ENCODE measurements at regions not wholly inside any gene's neighbourhood (a gene's known extent, or its start where the extent isn't known, plus 50 kb on each side); places are given as distances from the start of the nearest gene placed in this dataset.

GRCh38 chr18:28458751-28459150 lies 281.8 kb upstream of the CDH2 start:
- no peak for TF ChIP-seq PPARA (CRISPR knock-in tag; IDR thresholded peaks at IDR 0.05; ENCODE audit: borderline replicate concordance)
- no peak for TF ChIP-seq ARNTL (CRISPR knock-in tag; IDR thresholded peaks at IDR 0.05; ENCODE audit: borderline replicate concordance, low read depth)
- no peak for TF ChIP-seq SNAI2 (CRISPR knock-in tag; IDR thresholded peaks at IDR 0.05)
- no peak for TF ChIP-seq ZNF70 (CRISPR knock-in tag; IDR thresholded peaks at IDR 0.05)
- TF ChIP-seq ZNF8 (CRISPR knock-in tag; IDR thresholded peaks at IDR 0.05) = no peak
- no peak for TF ChIP-seq GLIS3 (CRISPR knock-in tag; IDR thresholded peaks at IDR 0.05)
- TF ChIP-seq ZFP30 (CRISPR knock-in tag; IDR thresholded peaks at IDR 0.05) = no peak
- ATAC-seq = no peak

- TF ChIP-seq RARB (CRISPR knock-in tag; IDR thresholded peaks at IDR 0.05) = no peak
- ATAC-seq = no peak
Observed at GRCh38 chr18:28457784-28458183, 280.9 kb upstream of the CDH2 start.

GRCh38 chr18:28455971-28456370 lies 279.0 kb upstream of the CDH2 start:
- TF ChIP-seq ARNTL (CRISPR knock-in tag; IDR thresholded peaks at IDR 0.05; ENCODE audit: borderline replicate concordance, low read depth) (no peak), TSHZ2 (CRISPR knock-in tag; IDR thresholded peaks at IDR 0.05) (no peak)
- ATAC-seq = peak; percentile 87

- TF ChIP-seq ARNTL (CRISPR knock-in tag; IDR thresholded peaks at IDR 0.05; ENCODE audit: borderline replicate concordance, low read depth) (no peak), CREB5 (CRISPR knock-in tag; IDR thresholded peaks at IDR 0.05; ENCODE audit: low read depth) (no peak), CSRNP3 (CRISPR knock-in tag; IDR thresholded peaks at IDR 0.05) (no peak), TCF4 (CRISPR knock-in tag; IDR thresholded peaks at IDR 0.05; ENCODE audit: borderline replicate concordance) (no peak), OSR1 (CRISPR knock-in tag; IDR thresholded peaks at IDR 0.05) (no peak)
- ATAC-seq = peak; percentile 69
Observed at GRCh38 chr18:28439870-28440269, 262.9 kb upstream of the CDH2 start.

- ATAC-seq = no peak
- no peak for TF ChIP-seq TCF4 (CRISPR knock-in tag; IDR thresholded peaks at IDR 0.05; ENCODE audit: borderline replicate concordance)
- no peak for TF ChIP-seq ESRRG (CRISPR knock-in tag; IDR thresholded peaks at IDR 0.05)
- no peak for TF ChIP-seq CREB5 (CRISPR knock-in tag; IDR thresholded peaks at IDR 0.05; ENCODE audit: low read depth)
- TF ChIP-seq ARNTL (CRISPR knock-in tag; IDR thresholded peaks at IDR 0.05; ENCODE audit: borderline replicate concordance, low read depth) = no peak
- no peak for TF ChIP-seq CSRNP3 (CRISPR knock-in tag; IDR thresholded peaks at IDR 0.05)
- no peak for TF ChIP-seq PPARA (CRISPR knock-in tag; IDR thresholded peaks at IDR 0.05; ENCODE audit: borderline replicate concordance)
- TF ChIP-seq ZFP3 (CRISPR knock-in tag; IDR thresholded peaks at IDR 0.05) = no peak
- TF ChIP-seq CSDC2 (CRISPR knock-in tag; IDR thresholded peaks at IDR 0.05) = no peak
- no peak for TF ChIP-seq RARB (CRISPR knock-in tag; IDR thresholded peaks at IDR 0.05)
- TF ChIP-seq BACH2 (CRISPR knock-in tag; IDR thresholded peaks at IDR 0.05; ENCODE audit: borderline replicate concordance) = no peak
- TF ChIP-seq TSHZ2 (CRISPR knock-in tag; IDR thresholded peaks at IDR 0.05) = no peak
- no peak for TF ChIP-seq PATZ1 (CRISPR knock-in tag; IDR thresholded peaks at IDR 0.05; ENCODE audit: borderline replicate concordance)
- no peak for TF ChIP-seq ZNF8 (CRISPR knock-in tag; IDR thresholded peaks at IDR 0.05)
- TF ChIP-seq TOX (CRISPR knock-in tag; IDR thresholded peaks at IDR 0.05; ENCODE audit: borderline replicate concordance) = no peak
- TF ChIP-seq ZNF565 (CRISPR knock-in tag; conservative IDR thresholded peaks at IDR 0.05; ENCODE audit: low read depth) = no peak
Observed at GRCh38 chr18:28438381-28438780, 261.5 kb upstream of the CDH2 start.

Measured in SK-N-SH treated with all-trans-retinoic acid at 6 μM for 48 hours (cell line).